ENCODE measurements at regions not wholly inside any gene's neighbourhood (a gene's known extent, or its start where the extent isn't known, plus 50 kb on each side); places are given as distances from the start of the nearest gene placed in this dataset.
A peak's percentile ranks its signal among the peaks of the same experiment; 100 is the strongest.
"Not testable (repeated sequence)": the region's sequence is repeated elsewhere in the genome, so short reads cannot be mapped to it uniquely, and the experiment has no call there.

DNA sequence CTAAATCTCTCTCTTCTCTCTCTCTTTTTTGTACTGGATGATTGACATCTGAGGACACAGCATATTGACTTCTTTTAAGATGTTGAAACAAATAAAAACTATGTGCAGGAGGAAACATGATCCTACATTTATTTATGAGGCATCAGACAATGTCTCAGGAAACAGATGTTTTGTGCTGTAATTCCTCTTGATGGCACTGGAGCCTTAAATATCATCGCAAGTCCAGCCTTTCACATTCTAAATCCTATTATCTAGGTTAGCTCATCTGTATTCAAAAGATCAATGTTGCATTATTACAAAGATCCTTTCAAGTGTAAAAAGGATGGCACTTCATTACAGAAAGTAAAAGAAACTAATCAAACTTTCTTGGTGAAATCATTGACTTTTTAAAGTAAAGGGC, 63.9 kb downstream of the MAT2B start:
- no peak for DNase-seq (ENCODE audit: low spot score)

GRCh38 chr5:163571744-163572143, 66.3 kb downstream of the MAT2B start:
- DNase-seq (ENCODE audit: low spot score): peak; percentile 57

DNA sequence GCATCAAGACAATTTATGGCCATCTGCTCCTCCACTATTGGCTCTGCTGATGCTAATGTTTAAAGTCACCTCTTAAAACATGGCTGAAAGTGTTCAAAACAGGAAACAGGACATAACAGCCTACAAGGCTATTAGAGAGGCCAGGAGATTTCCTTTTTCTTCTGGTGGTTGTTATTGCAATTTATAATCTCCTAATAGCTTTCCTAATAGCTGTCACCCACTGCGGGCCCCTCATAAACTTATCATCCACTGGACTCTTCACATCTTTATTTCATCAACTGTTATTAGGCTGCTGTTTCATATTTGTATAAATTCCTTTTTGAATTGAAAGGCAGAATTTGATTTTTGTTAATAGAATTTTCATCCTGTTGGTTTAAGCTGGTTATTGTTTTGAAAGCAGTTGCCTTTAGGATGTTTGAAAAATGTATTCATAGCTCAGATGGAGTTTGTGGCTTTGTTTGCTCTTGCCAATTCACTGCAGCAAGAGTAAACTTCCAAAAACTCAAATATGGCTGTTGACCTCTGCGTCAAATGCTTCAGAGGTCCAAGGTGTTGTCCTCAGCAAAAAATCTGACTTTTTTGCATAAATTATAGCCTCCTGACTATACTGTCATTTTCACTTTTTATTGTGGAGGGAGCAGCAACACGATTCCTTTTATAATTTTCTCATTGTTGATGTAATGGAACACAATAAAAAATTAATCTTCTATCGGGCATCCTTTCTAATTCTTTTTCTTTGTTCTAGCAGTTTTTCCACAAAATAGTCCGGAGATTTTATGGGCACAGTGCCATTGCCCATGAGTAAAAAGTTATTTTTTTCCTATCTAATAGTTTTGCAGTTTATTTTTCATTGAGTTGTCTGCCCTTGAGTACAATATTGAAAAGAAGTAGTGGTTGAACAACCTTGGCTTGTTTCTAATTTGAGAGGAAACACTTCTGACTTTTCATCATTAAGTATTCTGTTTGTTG, 69.3 kb downstream of the MAT2B start:
- no peak for DNase-seq (ENCODE audit: low spot score)

DNA sequence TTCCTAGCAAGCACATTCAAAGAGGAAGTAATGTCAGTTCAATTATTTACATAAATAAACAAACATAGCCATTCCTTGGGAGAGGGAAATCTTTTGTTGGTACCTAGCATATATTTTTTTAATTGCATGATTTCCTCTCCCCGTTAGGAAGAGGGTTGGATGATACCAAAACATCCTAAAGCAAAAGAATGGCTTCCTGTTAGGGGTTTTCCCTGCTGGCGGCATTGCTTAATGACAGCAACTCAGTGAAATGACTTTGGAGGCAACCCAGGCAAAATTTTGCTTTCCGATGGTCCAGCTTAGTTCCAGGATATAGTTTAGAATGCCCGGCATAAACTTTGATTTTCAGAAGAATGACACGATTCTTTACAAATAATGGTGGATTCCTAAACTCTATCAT, 73.2 kb downstream of the MAT2B start:
- DNase-seq (ENCODE audit: low spot score): no peak

GRCh38 chr5:163579729-163580128, 74.3 kb downstream of the MAT2B start:
- DNase-seq (ENCODE audit: low spot score): no peak

GRCh38 chr5:163580516-163580915, 75.1 kb downstream of the MAT2B start:
- DNase-seq (ENCODE audit: low spot score): peak; percentile 74

GRCh38 chr5:163583491-163584153, 78.2 kb downstream of the MAT2B start:
- not testable (repeated sequence) for DNase-seq (ENCODE audit: low spot score)

- no peak for DNase-seq (ENCODE audit: low spot score)
Observed at GRCh38 chr5:163585206-163585605, 79.8 kb downstream of the MAT2B start.

DNA sequence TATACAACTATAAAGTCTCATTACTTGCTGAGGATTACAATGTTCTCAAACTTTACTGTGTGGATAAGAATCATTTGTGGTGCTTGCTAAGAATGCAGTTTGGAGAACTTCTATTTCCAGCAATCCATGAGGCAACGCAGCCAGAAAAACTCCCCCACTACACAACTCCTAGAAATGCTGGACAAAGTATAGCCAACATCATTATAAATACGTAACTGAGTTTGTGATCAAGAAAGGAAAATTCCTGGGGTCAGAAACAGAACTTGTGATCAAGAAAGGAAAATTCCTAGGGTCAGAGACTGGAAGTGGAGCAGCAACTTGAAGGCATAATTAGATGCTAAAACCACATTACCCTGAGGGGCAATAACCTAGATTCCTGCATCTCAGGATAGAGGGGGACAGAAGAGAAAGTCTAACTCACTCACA, 81.1 kb downstream of the MAT2B start:
- DNase-seq (ENCODE audit: low spot score): no peak

- no peak for DNase-seq (ENCODE audit: low spot score)
Observed at GRCh38 chr5:163594951-163595350, 89.5 kb downstream of the MAT2B start.

GRCh38 chr5:163595932-163596607, 90.7 kb downstream of the MAT2B start:
- no peak for DNase-seq (ENCODE audit: low spot score)

DNA sequence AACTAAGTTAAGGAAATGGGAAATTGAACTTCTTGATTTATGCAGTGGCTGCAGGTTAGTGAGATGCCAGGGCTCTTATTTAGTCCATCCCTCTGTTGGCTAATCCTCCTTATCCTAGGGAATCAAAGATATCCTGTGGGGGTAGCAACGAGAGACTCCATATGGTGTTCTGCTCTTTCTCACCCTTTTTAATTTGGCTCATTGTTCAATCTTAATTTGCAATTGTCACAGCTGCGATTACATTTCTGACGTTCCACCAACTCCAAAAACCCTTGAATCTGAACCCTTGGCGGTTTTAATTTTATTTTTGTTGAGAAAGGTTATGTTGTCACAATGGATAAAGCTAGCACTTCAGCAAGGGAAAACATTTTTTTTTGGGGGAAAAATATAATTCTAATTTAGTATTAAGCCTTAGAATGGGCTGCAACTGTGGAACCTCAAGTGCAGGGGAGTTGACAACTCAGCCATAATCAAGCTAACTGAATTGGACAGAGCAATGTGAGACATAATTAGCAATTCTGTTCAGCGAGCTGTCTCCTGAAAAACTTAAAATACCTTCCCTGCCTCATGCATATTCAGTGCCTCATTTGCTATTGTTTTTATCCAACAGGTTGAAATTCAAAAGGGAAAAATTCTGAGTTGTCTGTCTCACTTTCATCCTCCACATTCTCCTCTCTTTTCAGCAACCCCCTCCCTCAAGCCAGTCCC, 91.3 kb downstream of the MAT2B start:
- no peak for DNase-seq (ENCODE audit: low spot score)

GRCh38 chr5:163604013-163604412, 98.6 kb downstream of the MAT2B start:
- DNase-seq (ENCODE audit: low spot score): no peak

GRCh38 chr5:163607256-163607655, 101.8 kb downstream of the MAT2B start:
- DNase-seq (ENCODE audit: low spot score): no peak

DNA sequence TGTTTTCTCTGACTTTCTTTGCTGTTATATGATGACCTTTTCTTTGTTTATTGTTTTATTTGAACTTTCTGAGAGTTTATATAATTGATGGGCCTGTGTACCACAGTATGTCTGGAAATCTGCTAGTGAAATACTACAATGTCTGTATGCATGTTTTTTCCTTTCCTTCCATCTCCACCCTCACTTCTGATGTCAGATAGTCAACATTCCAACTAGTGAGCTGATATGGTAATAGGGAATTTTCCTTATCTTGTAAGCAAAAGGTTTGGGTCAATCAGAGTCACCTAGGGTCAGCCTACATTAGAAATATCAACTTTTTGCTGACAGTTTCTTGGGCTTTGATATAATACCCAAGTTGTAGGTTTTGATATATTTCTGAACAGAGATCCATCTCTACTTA, 103.2 kb downstream of the MAT2B start:
- no peak for DNase-seq (ENCODE audit: low spot score)

DNA sequence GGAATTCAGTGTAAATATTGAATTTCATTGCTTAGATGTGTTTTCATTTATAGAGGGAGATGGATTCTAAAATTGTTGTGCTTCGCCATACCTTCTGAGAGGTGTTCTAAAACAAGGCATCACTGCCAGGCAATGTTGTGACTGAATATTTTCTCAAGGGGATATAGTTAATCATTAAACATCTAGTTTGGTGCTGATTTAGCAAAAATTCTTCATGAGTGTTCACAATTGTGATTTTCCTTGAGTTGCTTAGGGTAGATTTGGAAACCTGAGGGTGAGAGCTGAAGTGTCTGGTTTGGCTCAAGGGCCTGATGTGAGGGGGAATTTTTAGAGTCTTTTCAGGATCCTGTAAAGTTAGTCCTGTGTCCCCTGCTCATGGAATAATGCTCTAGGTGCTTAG, 104.5 kb downstream of the MAT2B start:
- DNase-seq (ENCODE audit: low spot score): no peak

DNA sequence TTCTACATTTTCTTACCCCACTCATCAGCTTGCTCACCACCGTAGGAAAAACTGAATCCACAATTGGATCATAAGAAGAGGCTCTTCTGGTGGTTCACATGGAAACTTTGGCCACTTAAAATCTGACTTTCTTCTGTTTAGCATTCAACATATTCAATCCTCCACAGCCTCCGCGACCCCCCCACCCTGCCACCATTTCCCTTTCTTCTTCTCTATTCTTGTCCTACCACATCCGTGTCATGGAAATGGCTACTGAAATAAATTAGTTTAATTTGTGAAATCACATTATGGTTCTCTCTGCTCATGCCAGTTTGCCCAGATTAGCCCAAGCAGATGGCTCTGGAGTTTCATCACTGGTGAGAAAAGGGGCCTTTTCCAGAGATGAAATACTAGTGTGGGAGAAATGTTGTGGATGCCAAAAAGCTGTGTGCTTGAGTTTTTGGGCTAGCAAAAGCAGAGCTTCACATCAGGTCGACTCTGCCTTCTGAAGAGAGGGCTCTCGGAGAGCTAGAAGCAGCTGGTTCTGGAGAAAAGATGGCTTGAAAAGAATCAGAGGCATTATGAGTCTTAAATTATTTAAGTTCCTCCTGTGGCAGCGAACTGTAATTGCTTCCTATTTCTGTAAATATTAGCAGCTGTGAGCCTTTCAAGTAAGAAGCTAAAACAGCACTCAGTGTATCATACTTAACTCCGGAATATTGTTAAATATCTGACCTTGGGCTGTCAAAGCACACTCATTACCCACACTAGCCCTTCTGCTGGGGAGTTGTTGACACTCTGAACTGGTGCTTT, 107.1 kb downstream of the MAT2B start:
- DNase-seq (ENCODE audit: low spot score): no peak

DNA sequence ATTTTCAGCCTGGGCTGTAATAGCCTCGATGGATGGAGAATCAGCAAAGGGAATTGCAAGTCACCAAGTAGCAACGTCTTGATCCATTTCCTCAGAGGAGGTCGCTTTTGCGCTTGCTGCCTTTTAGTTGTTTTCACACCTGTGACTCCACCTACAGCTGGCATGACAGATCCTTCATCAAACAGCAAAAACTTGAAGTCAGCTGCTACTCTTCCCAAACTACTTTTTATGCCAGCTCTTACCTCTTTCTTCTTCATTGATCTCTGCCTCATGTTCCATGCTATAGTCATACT, 107.7 kb downstream of the MAT2B start:
- DNase-seq (ENCODE audit: low spot score): no peak

DNA sequence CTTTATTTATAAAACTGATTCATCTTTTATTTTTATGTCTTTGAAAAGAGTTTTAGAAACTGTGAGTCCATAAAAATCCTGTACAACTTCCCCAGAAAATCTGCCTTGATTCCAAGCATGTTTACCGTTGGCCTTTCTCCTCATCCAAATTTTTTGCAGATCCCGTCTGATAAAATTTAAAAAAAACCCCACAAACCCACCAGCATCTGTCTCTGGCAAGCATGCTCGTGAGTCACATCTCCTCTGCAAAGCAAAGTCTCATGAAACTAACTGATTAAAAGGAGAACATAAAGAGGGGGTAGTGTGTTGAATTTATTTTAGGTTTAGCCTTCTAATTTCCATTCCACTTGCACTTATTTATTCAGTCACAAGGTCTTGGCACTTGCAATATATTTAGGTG, 109.4 kb downstream of the MAT2B start:
- no peak for DNase-seq (ENCODE audit: low spot score)

DNA sequence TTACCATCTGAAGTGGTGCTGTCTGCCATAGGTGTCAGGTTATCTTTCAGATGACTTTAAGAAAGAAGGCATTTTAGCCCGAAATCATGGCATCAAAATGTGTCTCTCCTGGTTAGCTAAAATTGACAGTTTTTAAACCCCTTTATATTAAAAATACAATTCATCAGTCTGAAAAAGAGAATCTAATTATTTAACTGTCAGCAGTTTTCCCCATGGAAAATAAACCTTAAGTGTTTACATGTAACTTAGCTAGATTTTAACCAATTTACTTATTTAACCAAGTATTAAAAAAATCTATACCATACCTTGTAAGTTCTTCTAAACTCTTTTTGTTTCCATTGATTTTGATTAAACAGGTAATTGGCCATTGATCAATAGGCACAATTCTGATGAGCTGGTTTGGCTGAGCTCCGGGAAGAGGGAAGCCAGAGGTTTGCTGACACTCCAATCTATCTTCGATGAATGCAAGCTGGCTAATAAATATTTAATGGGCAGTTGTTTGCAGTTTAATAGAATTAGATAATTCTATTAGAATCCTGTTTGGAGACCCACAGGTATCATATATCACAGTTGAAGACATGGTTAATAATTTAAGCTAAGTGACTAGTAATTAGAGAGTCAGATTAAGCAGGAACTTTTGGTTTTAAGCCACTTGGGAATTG, 114.0 kb downstream of the MAT2B start:
- no peak for DNase-seq (ENCODE audit: low spot score)

DNA sequence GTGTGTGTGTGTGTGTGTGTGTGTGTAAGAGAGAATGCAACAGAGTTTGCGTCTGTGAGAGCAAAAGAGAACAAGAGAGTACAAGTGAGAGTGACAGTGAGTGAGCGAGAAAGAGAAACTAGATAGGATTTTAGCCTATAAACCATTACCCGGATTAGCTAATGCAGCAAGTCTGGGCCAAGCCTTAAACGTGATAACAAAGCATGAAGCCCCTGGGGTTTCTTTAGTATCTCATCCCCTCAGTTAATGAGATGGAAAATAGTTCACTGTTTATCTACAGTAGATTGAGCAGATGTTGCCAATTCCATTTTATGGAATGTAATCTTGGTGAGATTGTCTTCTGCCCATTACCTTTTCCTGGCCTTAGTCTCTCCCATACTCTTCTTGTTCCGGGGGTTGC, 114.5 kb downstream of the MAT2B start:
- no peak for DNase-seq (ENCODE audit: low spot score)
